ENCODE measurements at regions not wholly inside any gene's neighbourhood (a gene's known extent, or its start where the extent isn't known, plus 50 kb on each side); places are given as distances from the start of the nearest gene placed in this dataset.

DNA sequence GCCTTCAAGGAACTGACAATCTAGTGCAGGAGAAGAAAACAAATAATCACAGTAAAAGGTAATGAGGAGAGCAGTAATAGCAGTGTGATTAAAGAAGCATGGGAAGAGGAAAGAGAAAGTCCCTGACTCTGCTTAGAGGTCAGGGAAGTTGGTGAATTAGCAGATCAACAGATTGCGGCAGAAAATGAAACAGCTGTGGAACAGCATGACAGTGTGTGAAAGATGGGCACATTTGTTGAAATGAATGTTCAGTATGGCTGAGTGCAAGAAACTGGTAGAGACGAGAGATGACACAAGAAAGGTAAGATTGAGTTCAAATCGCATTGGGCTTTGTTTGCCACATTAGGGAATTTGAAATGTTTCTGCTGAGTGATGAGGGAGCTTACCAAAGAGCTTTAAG, 63.7 kb upstream of the RASSF8 start:
- Histone ChIP-seq H3K9ac (ENCODE audit: low read depth, low read length, poor library complexity, severe bottlenecking) (no peak overlapping the region), H4K20me1 (ENCODE audit: insufficient read depth, low read length, poor library complexity, severe bottlenecking) (no peaks in the 10 kb centered on the region), H3K4me3 (ENCODE audit: low read length, poor library complexity, severe bottlenecking) (no peak overlapping the region), H3K4me2 (ENCODE audit: low read depth, low read length, poor library complexity, severe bottlenecking) (no peak overlapping the region), H3K79me2 (ENCODE audit: insufficient read depth, low read length) (no peaks in the 10 kb centered on the region), H3K36me3 (ENCODE audit: insufficient read depth, low read length) (no peaks in the 10 kb centered on the region), H3K9me2 (replicated peaks; ENCODE audit: low read depth, low read length) (no peaks in the 10 kb centered on the region), H3K27me3 (ENCODE audit: insufficient read depth, low read length, poor library complexity, severe bottlenecking) (no peaks in the 10 kb centered on the region), H3K9me3 (ENCODE audit: insufficient read depth, low read depth, low read length) (no peaks in the 10 kb centered on the region), H3K4me1 (ENCODE audit: insufficient read depth, low read length, poor library complexity, severe bottlenecking) (no peaks in the 10 kb centered on the region), H2AFZ (ENCODE audit: low read length) (no peak overlapping the region), H3F3A (ENCODE audit: low read depth) (no peaks in the 10 kb centered on the region)
- TF ChIP-seq, protein P1, sequence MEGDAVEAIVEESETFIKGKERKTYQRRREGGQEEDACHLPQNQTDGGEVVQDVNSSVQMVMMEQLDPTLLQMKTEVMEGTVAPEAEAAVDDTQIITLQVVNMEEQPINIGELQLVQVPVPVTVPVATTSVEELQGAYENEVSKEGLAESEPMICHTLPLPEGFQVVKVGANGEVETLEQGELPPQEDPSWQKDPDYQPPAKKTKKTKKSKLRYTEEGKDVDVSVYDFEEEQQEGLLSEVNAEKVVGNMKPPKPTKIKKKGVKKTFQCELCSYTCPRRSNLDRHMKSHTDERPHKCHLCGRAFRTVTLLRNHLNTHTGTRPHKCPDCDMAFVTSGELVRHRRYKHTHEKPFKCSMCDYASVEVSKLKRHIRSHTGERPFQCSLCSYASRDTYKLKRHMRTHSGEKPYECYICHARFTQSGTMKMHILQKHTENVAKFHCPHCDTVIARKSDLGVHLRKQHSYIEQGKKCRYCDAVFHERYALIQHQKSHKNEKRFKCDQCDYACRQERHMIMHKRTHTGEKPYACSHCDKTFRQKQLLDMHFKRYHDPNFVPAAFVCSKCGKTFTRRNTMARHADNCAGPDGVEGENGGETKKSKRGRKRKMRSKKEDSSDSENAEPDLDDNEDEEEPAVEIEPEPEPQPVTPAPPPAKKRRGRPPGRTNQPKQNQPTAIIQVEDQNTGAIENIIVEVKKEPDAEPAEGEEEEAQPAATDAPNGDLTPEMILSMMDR (conservative IDR thresholded peaks at IDR 0.05; ENCODE audit: low read length) = no peak
- TF ChIP-seq EZH2phosphoT487 (IDR thresholded peaks at IDR 0.05; ENCODE audit: borderline replicate concordance) = no peak

GRCh38 chr12:25896981-25897380, 61.5 kb upstream of the RASSF8 start:
- H3K4me3 ChIP-seq (ENCODE audit: low read length, poor library complexity, severe bottlenecking) = no peak overlapping the region
- no peaks in the 10 kb centered on the region for H4K20me1 ChIP-seq (ENCODE audit: insufficient read depth, low read length, poor library complexity, severe bottlenecking)
- no peaks in the 10 kb centered on the region for H3K4me1 ChIP-seq (ENCODE audit: insufficient read depth, low read length, poor library complexity, severe bottlenecking)
- no peaks in the 10 kb centered on the region for H3K9me2 ChIP-seq (replicated peaks; ENCODE audit: low read depth, low read length)
- H3K79me2 ChIP-seq (ENCODE audit: insufficient read depth, low read length) = no peaks in the 10 kb centered on the region
- H3K27me3 ChIP-seq (ENCODE audit: insufficient read depth, low read length, poor library complexity, severe bottlenecking) = no peaks in the 10 kb centered on the region
- no peak overlapping the region for H2AFZ ChIP-seq (ENCODE audit: low read length)
- no peak overlapping the region for H3K9ac ChIP-seq (ENCODE audit: low read depth, low read length, poor library complexity, severe bottlenecking)
- H3F3A ChIP-seq (ENCODE audit: low read depth) = no peaks in the 10 kb centered on the region
- TF ChIP-seq, protein P1 (conservative IDR thresholded peaks at IDR 0.05; ENCODE audit: low read length) = no peak
- no peak for TF ChIP-seq EZH2phosphoT487 (IDR thresholded peaks at IDR 0.05; ENCODE audit: borderline replicate concordance)
- H3K9me3 ChIP-seq (ENCODE audit: insufficient read depth, low read depth, low read length) = no peaks in the 10 kb centered on the region
- no peaks in the 10 kb centered on the region for H3K36me3 ChIP-seq (ENCODE audit: insufficient read depth, low read length)
- no peak overlapping the region for H3K4me2 ChIP-seq (ENCODE audit: low read depth, low read length, poor library complexity, severe bottlenecking)

GRCh38 chr12:25903603-25904245, 54.8 kb upstream of the RASSF8 start:
- Histone ChIP-seq H3K9me2 (replicated peaks; ENCODE audit: low read depth, low read length) (no peaks in the 10 kb centered on the region), H3K4me2 (ENCODE audit: low read depth, low read length, poor library complexity, severe bottlenecking) (no peak overlapping the region), H3F3A (ENCODE audit: low read depth) (no peaks in the 10 kb centered on the region), H3K4me3 (ENCODE audit: low read length, poor library complexity, severe bottlenecking) (no peak overlapping the region), H3K27me3 (ENCODE audit: insufficient read depth, low read length, poor library complexity, severe bottlenecking) (no peaks in the 10 kb centered on the region), H3K36me3 (ENCODE audit: insufficient read depth, low read length) (no peaks in the 10 kb centered on the region), H3K4me1 (ENCODE audit: insufficient read depth, low read length, poor library complexity, severe bottlenecking) (no peaks in the 10 kb centered on the region), H3K9ac (ENCODE audit: low read depth, low read length, poor library complexity, severe bottlenecking) (no peak overlapping the region), H3K79me2 (ENCODE audit: insufficient read depth, low read length) (no peaks in the 10 kb centered on the region), H4K20me1 (ENCODE audit: insufficient read depth, low read length, poor library complexity, severe bottlenecking) (no peaks in the 10 kb centered on the region), H3K9me3 (ENCODE audit: insufficient read depth, low read depth, low read length) (no peaks in the 10 kb centered on the region), H2AFZ (ENCODE audit: low read length) (no peak overlapping the region)
- TF ChIP-seq, protein P1 (conservative IDR thresholded peaks at IDR 0.05; ENCODE audit: low read length) = no peak
- no peak for TF ChIP-seq EZH2phosphoT487 (IDR thresholded peaks at IDR 0.05; ENCODE audit: borderline replicate concordance)

Measured in Loucy (cell line).